A673 (cell line): ENCODE measurements at regions not wholly inside any gene's neighbourhood (a gene's known extent, or its start where the extent isn't known, plus 50 kb on each side); places are given as distances from the start of the nearest gene placed in this dataset.

Experiments
- EZH2 ChIP-seq: fragments of 200-600 bp; sonication (generic); IDR thresholded peaks from 2 replicates; pipeline ENCODE4 v1.6.1; 2017; ENCODE audit warnings: borderline replicate concordance, low read depth, mild to moderate bottlenecking, mixed read lengths, antibody characterized with exemption, low read length; ENCODE audit not compliant: poor library complexity, severe bottlenecking
- TF ChIP-seq, protein P1 (sequence below): fragments of 300-800, 200-600 bp; sonication (generic); conservative IDR thresholded peaks from 2 replicates; pipeline ENCODE4 v1.5.1; 2017; ENCODE audit warnings: low read depth, mild to moderate bottlenecking, antibody characterized with exemption, low read length, moderate library complexity, mixed read lengths

GRCh38 chr1:38223391-38223790 is 176.8 kb upstream of the POU3F1 start:
- TF ChIP-seq, protein P1, sequence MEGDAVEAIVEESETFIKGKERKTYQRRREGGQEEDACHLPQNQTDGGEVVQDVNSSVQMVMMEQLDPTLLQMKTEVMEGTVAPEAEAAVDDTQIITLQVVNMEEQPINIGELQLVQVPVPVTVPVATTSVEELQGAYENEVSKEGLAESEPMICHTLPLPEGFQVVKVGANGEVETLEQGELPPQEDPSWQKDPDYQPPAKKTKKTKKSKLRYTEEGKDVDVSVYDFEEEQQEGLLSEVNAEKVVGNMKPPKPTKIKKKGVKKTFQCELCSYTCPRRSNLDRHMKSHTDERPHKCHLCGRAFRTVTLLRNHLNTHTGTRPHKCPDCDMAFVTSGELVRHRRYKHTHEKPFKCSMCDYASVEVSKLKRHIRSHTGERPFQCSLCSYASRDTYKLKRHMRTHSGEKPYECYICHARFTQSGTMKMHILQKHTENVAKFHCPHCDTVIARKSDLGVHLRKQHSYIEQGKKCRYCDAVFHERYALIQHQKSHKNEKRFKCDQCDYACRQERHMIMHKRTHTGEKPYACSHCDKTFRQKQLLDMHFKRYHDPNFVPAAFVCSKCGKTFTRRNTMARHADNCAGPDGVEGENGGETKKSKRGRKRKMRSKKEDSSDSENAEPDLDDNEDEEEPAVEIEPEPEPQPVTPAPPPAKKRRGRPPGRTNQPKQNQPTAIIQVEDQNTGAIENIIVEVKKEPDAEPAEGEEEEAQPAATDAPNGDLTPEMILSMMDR, result no peak
- no peak for TF ChIP-seq EZH2
